GM19372 (cell line): ENCODE measurements at regions not wholly inside any gene's neighbourhood (a gene's known extent, or its start where the extent isn't known, plus 50 kb on each side); places are given as distances from the start of the nearest gene placed in this dataset.

ENCODE experiments used
- ATAC-seq: cut with Tn5 transposase; IDR thresholded peaks from one replicate; pipeline ENCODE4 v1.9.1; 2021; ENCODE audit warnings: mild to moderate bottlenecking, low read depth, moderate library complexity; ENCODE audit not compliant: unreplicated experiment

DNA sequence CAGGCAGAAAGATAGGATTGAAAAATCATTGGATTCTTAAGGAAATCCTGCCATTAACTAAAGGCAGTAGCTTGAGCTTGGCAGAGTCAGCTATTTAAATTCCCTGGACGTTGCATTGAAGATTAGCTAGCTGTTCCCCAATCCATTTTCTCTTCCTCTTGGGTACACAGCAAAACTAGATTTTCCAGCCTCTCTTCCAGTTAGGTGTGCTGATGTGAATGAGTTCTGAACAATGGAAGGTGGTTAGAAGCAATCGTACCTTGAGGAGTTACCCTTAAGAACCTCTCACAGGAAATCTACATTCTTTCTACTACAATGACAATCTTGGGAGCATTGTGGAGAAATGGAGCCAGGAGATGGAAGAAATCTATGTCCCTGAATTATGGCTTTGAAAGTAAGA lies 383.2 kb upstream of the TBL1XR1 start:
- no peak for ATAC-seq

DNA sequence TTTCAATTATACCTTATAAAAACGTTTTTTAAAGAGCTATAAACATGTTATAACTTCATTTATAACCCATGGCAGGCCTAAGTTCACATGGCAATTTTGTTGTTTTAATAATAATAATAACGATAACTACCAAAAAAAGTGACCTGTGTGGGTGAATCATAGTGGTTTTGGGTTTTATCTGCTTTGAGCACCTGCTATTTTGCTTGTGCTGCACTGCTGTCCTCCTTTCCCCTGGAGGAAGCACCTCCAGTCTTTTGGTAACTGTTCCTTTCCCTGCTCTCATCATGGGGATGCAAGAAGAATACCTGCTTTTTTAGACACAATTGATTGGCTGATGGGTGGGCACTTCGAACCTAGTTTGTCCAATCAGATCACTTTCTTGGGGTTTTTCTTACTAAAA lies 388.0 kb upstream of the TBL1XR1 start:
- ATAC-seq: no peak

DNA sequence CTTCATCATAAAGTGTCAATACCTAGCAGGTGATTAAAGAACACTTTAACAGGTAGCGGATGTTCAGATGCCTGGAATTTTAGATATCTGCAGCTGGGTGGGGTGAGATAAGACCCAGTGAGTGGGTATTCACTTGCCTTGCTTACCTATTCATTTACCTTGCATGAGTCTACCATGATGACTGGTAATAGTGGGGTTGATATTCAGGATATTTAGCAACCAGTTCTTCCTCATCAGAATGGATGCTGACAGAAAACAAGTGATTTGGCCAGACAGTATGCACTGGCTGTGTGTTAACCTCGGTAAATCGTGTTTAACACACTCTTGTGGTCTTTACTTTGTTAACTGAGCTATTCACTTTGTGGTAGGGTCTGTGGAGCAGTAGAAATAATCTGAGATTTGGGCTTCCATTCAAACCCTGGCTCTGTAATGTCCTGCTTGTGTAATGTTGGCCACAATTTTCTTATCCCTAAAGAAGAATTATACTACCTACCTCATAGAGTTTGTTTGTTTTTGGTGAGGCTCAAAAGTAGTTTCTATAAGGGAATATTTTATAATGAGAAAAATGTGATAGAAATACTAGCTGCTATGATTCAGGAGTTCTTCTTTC lies 391.9 kb upstream of the TBL1XR1 start:
- ATAC-seq: no peak

DNA sequence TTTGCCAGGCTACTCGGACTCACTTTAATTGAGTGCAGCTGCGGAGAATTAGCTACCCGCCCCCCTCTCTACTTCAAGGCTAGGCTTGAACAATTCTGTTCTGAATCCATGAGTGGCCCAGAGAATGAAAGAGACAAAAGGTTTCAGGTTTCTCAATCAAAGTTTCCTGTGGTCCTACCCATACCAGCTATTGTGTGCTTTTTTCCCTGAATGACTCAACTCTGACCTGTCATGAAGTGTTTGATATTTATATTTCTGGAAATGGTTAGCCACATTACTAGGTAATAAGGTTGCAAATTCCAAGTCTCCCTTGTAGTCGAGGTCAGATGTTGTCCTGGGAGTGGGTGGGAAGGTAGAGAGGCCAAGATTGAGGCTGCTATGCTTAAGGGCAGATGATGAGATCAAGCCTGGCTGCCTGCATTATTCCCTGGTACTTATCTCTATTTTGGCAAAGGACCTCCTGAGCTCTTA lies 392.7 kb upstream of the TBL1XR1 start:
- ATAC-seq: peak; percentile 62

DNA sequence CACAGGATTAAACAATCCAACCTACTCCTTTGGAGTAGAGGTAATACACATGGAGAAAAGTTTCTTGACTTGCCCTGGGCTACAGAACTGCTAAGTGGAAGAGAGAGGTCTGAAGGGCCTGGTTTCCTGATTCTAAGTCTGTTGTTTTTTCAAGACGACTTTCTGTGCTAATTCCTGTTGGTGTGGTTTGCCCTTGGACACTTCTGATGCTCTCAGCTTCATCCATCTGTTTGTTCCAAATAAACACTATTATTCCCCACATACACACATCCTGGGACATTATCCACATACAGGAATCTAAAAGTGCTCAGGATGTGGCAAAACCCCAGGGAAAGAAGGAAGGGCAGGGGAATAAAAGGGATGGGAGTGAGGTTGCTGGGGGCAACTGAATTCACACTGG lies 393.5 kb upstream of the TBL1XR1 start:
- ATAC-seq: no peak

DNA sequence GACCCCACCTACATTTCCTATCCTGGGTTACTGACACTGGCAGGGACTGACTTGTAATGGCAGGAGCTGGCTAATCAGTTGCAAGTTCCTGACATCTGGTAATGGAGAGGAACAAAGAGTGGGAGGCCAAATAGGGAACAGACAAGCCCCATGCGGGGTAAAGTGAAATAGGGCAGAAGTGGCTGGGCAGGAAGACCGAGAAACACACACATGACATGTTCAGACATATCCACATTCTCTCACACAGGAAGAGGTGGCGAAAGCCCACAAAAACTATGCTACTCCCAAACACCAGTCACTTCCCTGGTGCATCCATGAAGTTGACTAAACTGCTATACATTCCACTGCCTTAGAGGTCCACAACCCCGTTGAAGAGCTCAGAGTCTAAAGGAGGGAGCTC lies 394.1 kb upstream of the TBL1XR1 start:
- ATAC-seq: peak; percentile 65

DNA sequence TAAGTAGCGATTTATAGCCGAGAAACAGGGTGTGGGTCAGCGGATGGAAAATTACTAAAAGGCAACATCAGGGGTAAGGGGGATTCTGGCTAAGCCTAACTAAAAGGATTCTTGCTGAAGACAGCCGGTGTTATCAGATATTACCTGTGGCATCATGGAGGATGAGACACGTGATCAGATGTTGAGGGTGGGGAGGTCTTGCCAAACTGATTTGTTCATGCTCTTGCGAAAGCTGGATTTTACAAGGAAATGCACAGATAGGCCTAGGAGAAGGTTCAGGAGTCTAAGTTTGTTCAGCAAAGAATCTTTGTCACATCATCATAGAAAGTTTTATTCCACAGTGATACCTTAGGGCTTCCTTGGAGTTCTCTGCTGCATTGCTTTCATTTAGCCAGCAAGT lies 396.8 kb upstream of the TBL1XR1 start:
- ATAC-seq: no peak

DNA sequence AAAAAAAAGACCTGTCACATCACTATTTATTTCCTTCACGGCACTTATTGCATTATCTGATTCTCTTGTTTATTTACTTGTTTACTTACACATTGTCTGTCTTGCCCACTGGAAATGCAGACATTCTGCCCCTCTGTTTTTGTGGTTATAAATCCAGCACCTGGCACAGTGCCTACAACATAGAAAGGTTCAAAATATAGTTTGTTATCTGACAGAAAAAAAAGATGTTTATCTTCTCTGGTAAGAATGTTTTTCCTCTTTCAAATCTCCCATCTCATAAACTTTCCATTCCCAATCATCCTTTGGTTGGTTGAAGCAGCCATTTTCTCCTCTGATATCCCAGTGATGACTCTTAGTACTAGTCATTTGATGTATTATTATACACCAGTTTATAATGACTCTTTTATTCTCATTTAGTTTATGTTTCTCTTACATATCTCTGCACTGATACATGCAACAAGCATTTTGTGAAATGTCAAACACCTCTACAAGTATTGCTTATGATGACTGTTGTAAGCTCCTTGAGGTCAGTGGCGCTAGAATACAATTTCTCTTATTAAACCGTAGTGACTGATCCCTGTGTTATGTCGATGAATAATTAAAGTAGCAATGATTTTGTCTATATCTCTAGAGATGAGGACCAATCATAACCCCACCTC lies 398.4 kb upstream of the TBL1XR1 start:
- no peak for ATAC-seq

DNA sequence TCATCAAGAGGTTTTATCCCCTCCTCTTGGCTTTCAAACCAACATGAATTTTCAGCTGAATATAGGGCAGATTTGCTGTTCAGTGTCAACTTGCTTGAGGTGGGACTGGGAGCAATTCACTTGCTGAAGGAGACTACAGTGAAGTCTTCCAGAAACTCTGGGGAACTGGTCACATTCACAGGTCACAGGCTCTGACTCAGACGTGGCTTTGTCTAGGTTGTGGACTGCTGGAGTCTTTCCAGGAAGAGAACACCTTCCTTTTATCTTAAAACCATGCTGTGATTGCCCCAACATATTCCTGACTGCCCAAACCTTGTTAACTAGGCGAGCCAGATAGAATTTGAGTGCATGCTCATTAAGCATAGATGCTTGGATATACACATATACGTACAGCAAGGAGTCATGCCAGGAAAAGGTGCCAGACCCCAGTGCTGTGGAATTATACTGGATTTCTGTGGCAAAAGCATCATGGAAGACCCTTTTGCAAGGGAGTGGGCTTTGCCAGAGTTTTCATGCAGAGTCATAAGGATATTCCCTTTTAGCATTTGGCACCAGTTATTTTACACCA lies 399.1 kb upstream of the TBL1XR1 start:
- no peak for ATAC-seq

DNA sequence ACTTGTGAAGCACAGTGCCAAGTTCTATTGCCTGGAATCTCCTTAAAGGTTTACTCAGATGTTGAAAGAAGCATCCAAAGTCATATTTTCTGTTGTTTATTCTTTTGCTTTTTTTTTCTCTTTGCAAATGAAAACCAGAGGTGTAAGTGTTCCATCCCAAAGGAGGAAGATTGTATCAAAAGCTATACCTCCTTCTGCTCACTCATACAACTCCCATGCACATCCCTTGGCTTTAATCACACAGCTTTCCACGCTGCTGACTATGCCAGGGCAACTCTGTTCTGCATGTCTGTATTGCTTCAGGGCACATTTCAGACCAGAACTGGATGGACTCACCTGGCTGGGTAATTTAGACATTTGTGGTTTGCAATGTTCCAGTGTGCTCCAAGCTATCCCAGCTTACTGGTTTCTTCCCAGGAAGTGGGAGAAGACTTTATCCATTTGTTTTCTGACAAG lies 399.6 kb upstream of the TBL1XR1 start:
- no peak for ATAC-seq

DNA sequence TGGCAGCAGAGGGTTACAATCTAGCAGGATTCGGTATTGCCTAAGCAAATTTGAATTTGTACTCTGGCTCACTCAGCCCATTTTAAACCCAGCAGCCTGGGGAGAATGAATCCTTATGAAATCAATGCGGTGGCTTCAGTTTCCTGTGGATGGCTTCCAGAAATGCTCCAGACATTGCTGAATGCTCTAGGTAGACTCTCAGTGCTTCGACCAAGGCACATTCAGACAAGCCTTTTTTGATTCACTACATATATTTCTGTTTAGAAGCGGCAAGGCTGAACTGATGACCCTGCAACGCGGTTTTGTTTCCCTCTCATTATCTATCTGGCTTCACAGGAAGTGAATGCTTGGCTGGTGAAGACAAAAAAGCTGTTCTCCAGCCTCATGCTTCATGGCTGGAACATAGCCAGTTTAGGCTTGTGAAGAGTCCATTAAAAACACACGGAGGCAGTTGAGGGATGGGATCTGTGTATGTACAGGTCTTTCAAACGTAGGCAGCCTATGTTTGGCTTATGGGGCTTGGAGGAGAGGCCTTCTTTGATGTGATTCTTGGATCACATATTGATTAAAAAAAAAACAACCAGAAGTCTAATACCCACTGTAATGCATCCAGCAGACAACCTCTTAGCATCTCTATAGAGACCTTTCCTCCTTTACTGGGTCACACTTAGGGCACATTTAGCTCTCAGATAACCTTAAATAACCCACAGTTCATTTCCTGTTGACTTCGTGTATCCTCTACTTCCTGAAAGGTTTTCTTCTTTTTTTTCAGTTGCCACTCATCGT lies 400.2 kb upstream of the TBL1XR1 start:
- ATAC-seq: peak; percentile 62

DNA sequence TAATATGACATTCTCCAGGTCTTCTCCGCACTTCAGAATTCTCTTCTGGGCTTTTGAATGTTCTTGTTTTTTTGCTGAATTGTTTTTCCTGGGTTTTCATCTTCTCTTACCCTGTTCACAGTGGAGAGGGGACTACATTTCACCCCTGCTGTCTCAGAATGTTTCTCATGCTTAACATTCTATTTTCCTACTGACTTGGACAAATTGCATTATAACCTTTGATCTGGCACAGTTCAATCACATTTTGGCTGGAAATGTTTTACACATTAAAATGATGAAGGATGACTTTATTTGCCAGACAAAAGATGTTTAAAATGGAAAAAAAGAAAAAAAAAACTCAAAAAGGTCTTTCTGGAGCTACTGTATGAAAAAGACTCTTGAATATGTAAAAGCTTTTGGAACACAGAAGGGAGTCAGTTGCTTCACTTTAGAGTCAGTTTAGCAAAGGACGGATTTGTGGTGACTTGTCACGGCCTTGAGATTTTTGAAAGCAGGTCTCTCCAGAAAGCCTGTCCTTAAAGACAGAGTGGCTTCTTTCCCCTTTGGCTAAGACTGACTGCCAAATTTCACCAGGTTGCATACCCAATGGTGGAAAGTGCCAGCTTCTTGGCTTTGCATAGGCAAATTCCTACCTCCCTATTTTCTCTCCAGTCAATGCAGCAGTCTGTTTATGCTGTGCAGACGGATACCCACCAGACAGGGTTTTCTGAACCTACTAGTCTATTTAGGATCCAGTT lies 401.0 kb upstream of the TBL1XR1 start:
- ATAC-seq: peak; percentile 13

DNA sequence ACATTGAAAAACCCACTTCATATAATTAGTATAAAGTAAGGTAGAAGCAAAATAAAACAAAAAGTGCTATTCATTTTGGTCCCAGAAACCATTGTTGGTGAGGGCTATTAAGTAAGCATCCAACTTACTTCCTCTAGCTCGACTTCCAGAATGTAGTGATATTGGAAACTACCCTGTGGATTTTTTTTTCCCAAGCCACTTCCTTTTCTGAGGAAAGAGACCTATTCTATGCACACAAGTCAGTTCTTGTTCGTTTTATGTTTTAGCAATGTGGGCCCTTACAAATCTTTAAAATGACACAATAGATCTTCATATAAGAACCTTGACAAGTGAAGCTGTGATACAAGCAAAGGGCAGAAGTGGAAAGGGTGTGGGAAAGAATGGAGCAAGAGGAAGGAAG lies 402.0 kb upstream of the TBL1XR1 start:
- ATAC-seq: no peak

DNA sequence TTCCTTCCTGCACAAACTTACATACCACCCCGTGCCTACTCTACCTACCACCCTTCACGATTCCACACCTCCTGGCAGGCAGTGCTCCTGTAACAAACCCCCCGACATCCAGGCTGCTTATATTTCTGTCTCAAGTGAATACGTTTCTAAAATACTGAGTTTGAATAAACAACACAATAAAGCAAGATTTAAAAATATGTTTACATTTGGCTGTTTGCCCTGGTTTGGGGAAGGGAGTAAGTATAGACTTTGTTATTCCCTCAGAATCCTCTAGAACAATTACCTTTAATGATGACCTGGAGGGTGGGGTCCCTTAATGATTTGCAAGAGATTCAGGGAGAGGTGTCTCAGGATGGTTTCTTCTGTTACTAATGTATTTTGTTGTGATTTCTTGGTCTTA lies 402.6 kb upstream of the TBL1XR1 start:
- ATAC-seq: no peak

DNA sequence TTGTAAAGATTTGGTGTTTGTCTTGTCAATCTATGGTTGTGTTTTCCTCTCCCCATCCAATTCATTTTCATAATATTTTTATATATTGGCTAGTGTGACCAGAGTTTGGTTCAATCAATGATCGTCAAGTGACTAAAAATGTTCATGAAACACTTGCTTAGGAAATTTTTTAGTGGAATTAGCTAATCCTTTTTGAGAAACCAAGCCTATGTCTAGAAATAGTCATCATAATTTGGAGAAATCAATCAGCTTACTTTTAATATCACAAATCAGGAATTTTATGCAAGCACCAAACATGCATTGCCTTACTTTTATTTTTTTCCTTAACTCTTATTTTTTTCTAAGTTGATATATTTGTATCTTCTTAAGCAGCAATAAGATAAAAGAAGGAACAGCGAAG lies 403.1 kb upstream of the TBL1XR1 start:
- ATAC-seq: no peak

DNA sequence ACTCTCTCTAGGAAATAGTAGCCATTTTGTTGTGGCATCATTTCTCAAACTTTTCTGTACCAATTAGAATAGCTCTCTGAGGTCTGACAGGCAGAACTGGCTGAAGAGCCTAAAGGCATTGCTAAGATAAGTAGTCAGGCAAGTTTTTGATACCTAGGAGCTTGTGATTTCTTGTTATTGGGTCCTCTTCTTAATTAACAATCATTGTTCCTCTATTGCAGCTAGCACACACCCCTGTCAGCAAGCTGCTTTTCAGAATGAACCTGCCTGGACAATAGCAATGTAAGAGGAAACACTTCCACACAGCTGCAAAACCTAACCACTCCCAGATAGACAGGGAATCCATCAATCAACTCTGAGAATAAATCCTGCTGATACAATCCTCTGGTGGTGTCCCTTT lies 403.9 kb upstream of the TBL1XR1 start:
- no peak for ATAC-seq

DNA sequence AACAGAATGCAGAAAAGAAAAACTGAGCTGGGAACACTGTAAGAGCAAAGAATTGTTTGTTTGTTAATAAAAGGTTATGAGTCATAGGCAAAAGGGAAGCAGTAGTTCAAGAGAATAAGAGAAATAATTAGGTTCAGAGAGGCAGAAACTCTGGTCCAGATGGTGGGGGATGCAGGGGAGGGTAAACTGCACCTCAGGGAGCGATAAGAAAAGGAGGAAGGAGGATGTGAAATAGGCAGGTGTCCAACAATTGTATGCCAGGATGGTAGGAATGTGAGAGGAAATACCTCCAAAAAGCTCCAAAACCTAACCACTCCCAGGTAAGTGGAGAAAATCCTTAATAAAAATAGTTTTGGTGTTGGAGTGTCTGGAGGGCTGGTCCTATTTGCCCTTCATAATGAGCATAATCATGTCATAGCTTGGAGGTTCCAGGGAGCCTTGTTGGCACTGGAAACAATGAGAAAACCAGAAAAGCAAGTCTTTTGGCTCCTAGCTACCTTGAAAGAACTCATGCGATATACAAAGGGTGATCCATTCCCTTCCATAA lies 405.4 kb upstream of the TBL1XR1 start:
- ATAC-seq: no peak

DNA sequence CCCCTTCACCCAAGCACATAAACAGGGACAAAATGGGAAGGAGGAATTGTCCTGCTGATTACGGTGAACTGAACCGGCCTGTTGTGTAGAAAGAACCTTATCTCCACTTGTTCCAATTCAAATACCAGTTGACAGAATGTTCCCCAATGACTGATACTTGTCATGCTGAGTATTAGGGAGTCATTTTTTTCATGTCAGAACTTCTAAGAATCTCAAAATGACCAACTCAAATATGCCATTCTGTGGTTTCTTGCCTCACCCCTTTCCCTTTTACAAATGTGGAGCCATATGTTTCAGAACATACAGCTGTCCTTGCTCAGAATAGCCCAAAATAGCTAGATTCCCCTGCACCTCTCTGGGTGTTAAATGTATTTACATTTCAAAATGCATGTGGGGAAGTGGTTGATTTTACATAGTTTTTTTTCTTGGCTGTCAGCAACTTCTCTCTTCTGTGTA lies 405.9 kb upstream of the TBL1XR1 start:
- ATAC-seq: no peak

DNA sequence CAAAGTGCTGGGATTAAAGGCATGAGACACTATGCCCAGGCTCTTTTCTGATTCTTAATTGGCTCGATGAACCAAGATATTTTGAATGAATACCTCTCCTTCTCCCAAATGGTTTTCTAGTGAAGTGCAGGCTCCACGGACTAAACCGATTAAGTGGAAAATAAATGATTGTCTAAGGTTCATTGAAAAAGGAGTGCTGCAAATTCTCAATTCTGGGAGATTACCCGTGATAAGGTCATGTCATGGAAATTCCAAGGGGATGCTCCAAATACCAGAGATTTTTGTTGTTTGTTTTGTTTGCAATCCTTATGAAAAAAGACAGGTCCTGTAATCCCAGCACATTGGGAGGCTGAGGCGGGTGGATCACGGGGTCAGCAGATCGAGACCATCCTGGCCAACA lies 406.9 kb upstream of the TBL1XR1 start:
- no peak for ATAC-seq

DNA sequence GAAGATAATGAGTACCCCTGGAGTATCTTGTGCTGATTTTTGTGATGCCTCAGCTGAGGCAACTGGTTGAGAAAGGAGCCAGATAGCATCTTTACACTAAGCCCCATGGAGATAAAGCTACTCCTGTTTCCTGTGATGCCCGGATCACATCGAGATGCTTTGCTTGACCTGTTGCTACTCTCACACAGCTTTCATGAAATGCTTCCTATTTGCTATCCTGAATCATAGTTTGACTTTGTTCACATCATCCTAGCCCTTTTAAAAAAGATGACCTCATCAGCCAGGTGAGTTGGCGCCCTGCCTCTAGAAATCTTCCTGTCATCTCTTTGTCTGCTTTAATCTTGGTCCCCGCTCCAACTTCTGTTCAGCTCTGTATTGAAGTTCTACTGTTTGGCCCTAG lies 409.6 kb upstream of the TBL1XR1 start:
- ATAC-seq: no peak
